IMR-90 (cell line): ENCODE measurements at regions not wholly inside any gene's neighbourhood (a gene's known extent, or its start where the extent isn't known, plus 50 kb on each side); places are given as distances from the start of the nearest gene placed in this dataset.

Experiments
- BHLHE40 ChIP-seq: fragments of 150-350 bp; IDR thresholded peaks from 2 replicates; pipeline ENCODE4 v1.6.1; 2016; ENCODE audit warnings: mild to moderate bottlenecking, low read depth, low read length
- CEBPB ChIP-seq: IDR thresholded peaks from 2 replicates; pipeline ENCODE4 v1.6.1; 2012; ENCODE audit warnings: low read depth, low read length, improper control_type of control experiment
- CTCF ChIP-seq: conservative IDR thresholded peaks from 2 replicates; pipeline ENCODE4 v1.5.1; 2012; ENCODE audit warnings: mild to moderate bottlenecking, low read depth, low read length, improper control_type of control experiment
- FOS ChIP-seq: fragments of 150-350 bp; IDR thresholded peaks from 2 replicates; pipeline ENCODE4 v1.6.1; 2016; ENCODE audit warnings: low read depth, low read length
- MAZ ChIP-seq: IDR thresholded peaks from 2 replicates; pipeline ENCODE4 v1.6.1; 2012; ENCODE audit warnings: low read depth, mild to moderate bottlenecking, low read length, improper control_type of control experiment, moderate library complexity, borderline replicate concordance
- NFE2L2 ChIP-seq: fragments of 150-350 bp; IDR thresholded peaks from 2 replicates; pipeline ENCODE4 v1.6.1; 2016; ENCODE audit warnings: low read depth, mild to moderate bottlenecking, low read length
- POLR2A ChIP-seq: IDR thresholded peaks from 2 replicates; pipeline ENCODE4 v1.6.1; 2012; ENCODE audit warnings: mild to moderate bottlenecking, low read depth, low read length
- RAD21 ChIP-seq: IDR thresholded peaks from 2 replicates; pipeline ENCODE4 v1.6.1; 2012; ENCODE audit warnings: low read length, improper control_type of control experiment
- RCOR1 ChIP-seq: IDR thresholded peaks from 2 replicates; pipeline ENCODE4 v1.6.1; 2012; ENCODE audit warnings: mild to moderate bottlenecking, low read length, improper control_type of control experiment; ENCODE audit not compliant: insufficient replicate concordance
- RFX5 ChIP-seq: IDR thresholded peaks from 2 replicates; pipeline ENCODE4 v1.8.0; 2012; ENCODE audit warnings: low read depth, mild to moderate bottlenecking, low read length, moderate library complexity
- USF2 ChIP-seq: fragments of 150-350 bp; IDR thresholded peaks from 2 replicates; pipeline ENCODE4 v1.6.1; 2017; ENCODE audit warnings: mild to moderate bottlenecking, antibody characterized with exemption, low read length, low read depth
- TF ChIP-seq, protein P1 (sequence below): fragments of 150-350 bp; IDR thresholded peaks from 2 replicates; pipeline ENCODE4 v1.6.1; 2016; ENCODE audit warnings: low read depth, mild to moderate bottlenecking, low read length, moderate library complexity, borderline replicate concordance

GRCh38 chr13:56134524-56134923 is 1006.2 kb upstream of the PRR20A start:
- TF ChIP-seq CTCF (no peak), NFE2L2 (no peak), MAZ (no peak), RFX5 (no peak), RAD21 (no peak), POLR2A (no peak), BHLHE40 (no peak), FOS (no peak), CEBPB (no peak), RCOR1 (no peak), USF2 (no peak)
- TF ChIP-seq, protein P1, sequence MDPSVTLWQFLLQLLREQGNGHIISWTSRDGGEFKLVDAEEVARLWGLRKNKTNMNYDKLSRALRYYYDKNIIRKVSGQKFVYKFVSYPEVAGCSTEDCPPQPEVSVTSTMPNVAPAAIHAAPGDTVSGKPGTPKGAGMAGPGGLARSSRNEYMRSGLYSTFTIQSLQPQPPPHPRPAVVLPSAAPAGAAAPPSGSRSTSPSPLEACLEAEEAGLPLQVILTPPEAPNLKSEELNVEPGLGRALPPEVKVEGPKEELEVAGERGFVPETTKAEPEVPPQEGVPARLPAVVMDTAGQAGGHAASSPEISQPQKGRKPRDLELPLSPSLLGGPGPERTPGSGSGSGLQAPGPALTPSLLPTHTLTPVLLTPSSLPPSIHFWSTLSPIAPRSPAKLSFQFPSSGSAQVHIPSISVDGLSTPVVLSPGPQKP = no peak
